ENCODE measurements at regions not wholly inside any gene's neighbourhood (a gene's known extent, or its start where the extent isn't known, plus 50 kb on each side); places are given as distances from the start of the nearest gene placed in this dataset.

DNA sequence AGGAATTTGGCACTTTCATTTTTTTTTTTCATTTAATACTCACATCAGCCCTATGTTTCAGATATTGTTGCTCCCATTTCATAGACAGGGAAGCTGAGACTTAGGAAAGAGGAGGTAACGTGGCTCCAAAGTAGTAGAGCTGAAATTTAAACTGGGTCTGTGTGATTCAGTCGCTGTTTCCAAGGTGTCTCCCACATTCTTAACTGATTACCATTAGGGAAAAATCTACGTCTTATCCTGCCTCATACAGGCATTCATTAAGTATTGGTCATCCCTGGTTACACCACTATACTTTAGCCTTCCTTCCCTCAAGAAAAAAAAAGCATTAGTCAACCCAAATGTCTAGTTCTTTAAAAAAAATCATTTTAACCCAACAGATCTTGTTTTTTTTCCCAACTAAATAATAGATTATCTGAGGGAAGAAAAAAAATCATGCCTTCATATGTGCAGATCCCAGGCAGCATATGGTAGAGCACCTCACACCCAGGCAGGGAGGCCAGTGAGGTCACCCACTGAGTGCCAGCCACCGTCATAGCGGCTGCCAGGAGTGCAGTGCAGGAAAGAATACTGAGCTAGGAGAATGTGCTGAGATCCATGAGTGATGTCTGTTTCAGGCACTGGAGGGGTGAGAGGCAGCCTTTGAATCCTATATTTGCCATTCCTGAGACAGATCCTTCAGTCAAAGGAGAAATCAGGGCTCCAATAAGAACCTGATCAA is 59.0 kb upstream of the SORCS3 start:
- TF ChIP-seq, protein P1, sequence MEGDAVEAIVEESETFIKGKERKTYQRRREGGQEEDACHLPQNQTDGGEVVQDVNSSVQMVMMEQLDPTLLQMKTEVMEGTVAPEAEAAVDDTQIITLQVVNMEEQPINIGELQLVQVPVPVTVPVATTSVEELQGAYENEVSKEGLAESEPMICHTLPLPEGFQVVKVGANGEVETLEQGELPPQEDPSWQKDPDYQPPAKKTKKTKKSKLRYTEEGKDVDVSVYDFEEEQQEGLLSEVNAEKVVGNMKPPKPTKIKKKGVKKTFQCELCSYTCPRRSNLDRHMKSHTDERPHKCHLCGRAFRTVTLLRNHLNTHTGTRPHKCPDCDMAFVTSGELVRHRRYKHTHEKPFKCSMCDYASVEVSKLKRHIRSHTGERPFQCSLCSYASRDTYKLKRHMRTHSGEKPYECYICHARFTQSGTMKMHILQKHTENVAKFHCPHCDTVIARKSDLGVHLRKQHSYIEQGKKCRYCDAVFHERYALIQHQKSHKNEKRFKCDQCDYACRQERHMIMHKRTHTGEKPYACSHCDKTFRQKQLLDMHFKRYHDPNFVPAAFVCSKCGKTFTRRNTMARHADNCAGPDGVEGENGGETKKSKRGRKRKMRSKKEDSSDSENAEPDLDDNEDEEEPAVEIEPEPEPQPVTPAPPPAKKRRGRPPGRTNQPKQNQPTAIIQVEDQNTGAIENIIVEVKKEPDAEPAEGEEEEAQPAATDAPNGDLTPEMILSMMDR (conservative IDR thresholded peaks at IDR 0.05), result no peak
- no peak for TF ChIP-seq EZH2 (IDR thresholded peaks at IDR 0.05; ENCODE audit: low read depth)

Data from PC-9 (cell line).